Prostate gland (tissue), 2 donors: ENCODE measurements at regions not wholly inside any gene's neighbourhood (a gene's known extent, or its start where the extent isn't known, plus 50 kb on each side); places are given as distances from the start of the nearest gene placed in this dataset.

Source experiments
- POLR2A ChIP-seq: fragments of 450-650 bp; IDR thresholded peaks from one replicate; pipeline ENCODE4 v1.6.1; 2016; ENCODE audit warnings: antibody characterized with exemption, mild to moderate bottlenecking
- TF ChIP-seq, protein P1 (sequence below), 4 experiments: fragments of 200-600 bp in 2 of 4; fragments of 450-650 bp in 2 of 4; sonication (generic) in 2 of 4; IDR thresholded peaks; 1 replicate in 3 of 4; 2 replicates in 1 of 4; pipeline ENCODE4 v1.5.1; 2016 to 2019; ENCODE audit warnings: antibody characterized with exemption in 4 of 4, mild to moderate bottlenecking in 2 of 4, moderate library complexity in 2 of 4

DNA sequence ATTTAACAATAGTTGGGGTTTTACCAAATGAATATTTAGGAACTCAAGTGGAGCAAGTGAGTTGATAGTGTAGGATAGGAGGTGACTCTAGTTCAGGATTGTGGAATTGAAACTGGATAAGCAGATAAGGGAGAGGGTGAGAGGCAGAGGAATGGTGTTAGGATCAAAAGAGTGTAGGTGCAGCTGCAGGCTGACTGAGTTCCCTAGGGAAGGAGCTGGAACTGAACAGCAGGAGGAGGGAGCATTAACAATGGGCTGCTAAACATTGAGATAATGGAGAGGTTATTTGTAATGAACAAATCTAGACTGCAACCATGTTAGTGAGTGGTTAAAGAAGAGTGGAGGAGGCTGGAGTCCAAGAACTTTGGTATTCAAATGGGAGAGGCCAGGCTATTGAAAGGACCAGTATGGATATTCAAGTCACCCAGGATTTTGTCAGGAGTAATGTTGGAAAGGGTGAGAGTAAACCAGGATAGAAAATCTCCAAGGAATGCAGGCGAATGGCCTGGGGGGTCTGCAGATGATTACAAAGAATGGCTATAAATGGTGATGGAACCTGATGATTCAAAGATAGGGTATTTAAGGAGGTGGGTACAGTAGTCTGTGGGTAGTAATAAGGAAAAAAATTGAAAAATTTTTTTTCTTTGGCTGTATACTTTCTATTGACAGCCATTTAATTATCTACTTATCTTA, 497.1 kb upstream of the TENM3 start:
- TF ChIP-seq, protein P1, sequence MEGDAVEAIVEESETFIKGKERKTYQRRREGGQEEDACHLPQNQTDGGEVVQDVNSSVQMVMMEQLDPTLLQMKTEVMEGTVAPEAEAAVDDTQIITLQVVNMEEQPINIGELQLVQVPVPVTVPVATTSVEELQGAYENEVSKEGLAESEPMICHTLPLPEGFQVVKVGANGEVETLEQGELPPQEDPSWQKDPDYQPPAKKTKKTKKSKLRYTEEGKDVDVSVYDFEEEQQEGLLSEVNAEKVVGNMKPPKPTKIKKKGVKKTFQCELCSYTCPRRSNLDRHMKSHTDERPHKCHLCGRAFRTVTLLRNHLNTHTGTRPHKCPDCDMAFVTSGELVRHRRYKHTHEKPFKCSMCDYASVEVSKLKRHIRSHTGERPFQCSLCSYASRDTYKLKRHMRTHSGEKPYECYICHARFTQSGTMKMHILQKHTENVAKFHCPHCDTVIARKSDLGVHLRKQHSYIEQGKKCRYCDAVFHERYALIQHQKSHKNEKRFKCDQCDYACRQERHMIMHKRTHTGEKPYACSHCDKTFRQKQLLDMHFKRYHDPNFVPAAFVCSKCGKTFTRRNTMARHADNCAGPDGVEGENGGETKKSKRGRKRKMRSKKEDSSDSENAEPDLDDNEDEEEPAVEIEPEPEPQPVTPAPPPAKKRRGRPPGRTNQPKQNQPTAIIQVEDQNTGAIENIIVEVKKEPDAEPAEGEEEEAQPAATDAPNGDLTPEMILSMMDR (IDR thresholded peaks at IDR 0.05), result no peak
- no peak for TF ChIP-seq POLR2A
